ENCODE measurements at regions not wholly inside any gene's neighbourhood (a gene's known extent, or its start where the extent isn't known, plus 50 kb on each side); places are given as distances from the start of the nearest gene placed in this dataset.
"Not testable (repeated sequence)": the region's sequence is repeated elsewhere in the genome, so short reads cannot be mapped to it uniquely, and the experiment has no call there.

DNA sequence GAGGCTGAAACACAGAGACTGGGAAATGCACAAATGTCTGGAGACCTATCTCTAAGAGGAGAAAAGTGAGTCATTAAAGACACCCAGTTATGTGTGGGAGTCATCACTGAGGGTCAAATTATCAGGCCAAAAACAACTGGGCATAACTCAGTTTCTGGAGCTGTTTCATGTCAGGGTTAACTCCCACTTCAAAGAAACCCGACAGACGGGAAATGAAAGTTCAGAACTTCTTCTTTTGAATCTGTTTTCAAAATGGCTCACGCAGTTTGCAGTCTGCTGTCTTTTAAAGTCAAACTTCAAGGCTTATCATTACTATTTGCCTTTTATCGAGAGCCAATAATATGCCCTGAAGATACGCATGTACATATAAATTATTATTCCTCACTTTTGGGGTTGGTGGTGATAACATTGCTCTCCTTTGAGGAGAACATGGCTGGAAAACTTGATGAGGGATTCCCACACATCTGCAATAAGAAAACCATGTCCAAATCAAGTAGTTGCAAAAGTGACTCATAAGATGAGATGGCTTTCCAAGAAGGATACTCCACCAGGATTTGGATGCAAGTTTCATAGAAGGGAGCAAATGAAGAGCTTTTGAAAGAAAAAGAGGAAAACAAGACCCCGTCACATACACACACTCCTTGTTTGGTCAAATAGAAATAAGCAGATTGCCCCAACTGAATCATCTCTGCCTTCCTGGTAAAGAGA lies 341.4 kb downstream of the ADAMTS20 start:
- H3K9me3 ChIP-seq (ENCODE audit: control insufficient read depth in 2 of 2, insufficient read depth in 1 of 2, low read length in 1 of 2) = no peaks in the 10 kb centered on the region
- WGBS = 53% methylated on average over 6 of the region's 6 CpGs
- DNase-seq (ENCODE audit: low read depth in 6 of 9, low spot score in 9 of 9) = peak in 2 of 9 donors; percentile 9 to 33
- H3K4me1 ChIP-seq (ENCODE audit: control insufficient read depth in 2 of 2, insufficient read depth in 2 of 2, low read length in 2 of 2) = no peaks in the 10 kb centered on the region
- H3K4me3 ChIP-seq (ENCODE audit: low read length in 2 of 2) = no peak overlapping the region
- H3K27me3 ChIP-seq (ENCODE audit: control insufficient read depth in 2 of 2, insufficient read depth in 1 of 2, low read length in 1 of 2) = no peaks in the 10 kb centered on the region
- H3K36me3 ChIP-seq (ENCODE audit: control insufficient read depth in 2 of 2, insufficient read depth in 2 of 2, low read length in 1 of 2) = no peaks in the 10 kb centered on the region
- no peak overlapping the region for H3K27ac ChIP-seq (ENCODE audit: low read depth in 1 of 2, low read length in 1 of 2)

DNA sequence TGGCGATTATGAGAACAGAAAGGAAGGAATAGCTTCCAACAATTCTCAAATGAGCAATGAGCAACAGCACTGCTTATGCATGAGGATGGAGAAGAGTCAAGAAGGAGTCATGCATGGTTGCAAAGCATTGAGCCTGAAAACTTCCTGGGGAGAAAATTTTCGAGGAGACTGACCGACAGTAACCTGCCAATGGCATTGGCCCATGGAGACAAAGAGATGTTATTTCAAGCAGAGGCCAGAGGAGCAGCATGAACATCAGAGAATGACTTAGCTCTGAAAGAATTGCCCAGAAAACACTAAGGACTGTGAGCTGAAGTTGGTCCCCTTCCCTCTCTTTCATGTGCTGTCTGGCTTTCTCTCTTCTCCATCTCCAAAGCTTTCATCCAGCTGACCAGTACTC lies 343.4 kb downstream of the ADAMTS20 start:
- no peak for DNase-seq (ENCODE audit: low read depth in 6 of 9, low spot score in 9 of 9)
- 90% methylated on average over 3 of the region's 3 CpGs for WGBS
- Histone ChIP-seq H3K27ac (ENCODE audit: low read depth in 1 of 2, low read length in 1 of 2) (no peak overlapping the region), H3K27me3 (ENCODE audit: control insufficient read depth in 2 of 2, insufficient read depth in 1 of 2, low read length in 1 of 2) (no peaks in the 10 kb centered on the region), H3K9me3 (ENCODE audit: control insufficient read depth in 2 of 2, insufficient read depth in 1 of 2, low read length in 1 of 2) (no peaks in the 10 kb centered on the region), H3K4me1 (ENCODE audit: control insufficient read depth in 2 of 2, insufficient read depth in 2 of 2, low read length in 2 of 2) (no peaks in the 10 kb centered on the region), H3K4me3 (ENCODE audit: low read length in 2 of 2) (no peak overlapping the region), H3K36me3 (ENCODE audit: control insufficient read depth in 2 of 2, insufficient read depth in 2 of 2, low read length in 1 of 2) (no peaks in the 10 kb centered on the region)

DNA sequence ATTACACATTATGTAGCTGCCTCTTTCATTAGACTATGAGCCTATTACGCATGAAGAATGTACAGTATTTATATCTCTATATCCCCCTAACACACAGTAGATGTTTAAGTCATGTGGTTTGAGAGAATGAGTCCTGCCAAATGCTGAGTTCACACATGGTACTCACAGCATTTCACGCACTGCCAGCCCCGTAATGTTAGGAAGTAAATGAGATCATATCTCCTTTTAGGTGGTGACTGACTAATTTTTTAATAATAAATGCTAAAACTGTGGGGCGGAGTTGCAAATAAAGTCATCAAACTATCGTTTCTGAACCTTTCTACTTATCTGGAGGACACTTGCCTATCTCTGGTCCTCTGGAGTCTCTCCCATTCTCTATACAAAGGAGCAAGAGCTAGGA lies 343.8 kb downstream of the ADAMTS20 start:
- Histone ChIP-seq H3K27me3 (ENCODE audit: control insufficient read depth in 2 of 2, insufficient read depth in 1 of 2, low read length in 1 of 2) (no peaks in the 10 kb centered on the region), H3K4me3 (ENCODE audit: low read length in 2 of 2) (no peak overlapping the region), H3K36me3 (ENCODE audit: control insufficient read depth in 2 of 2, insufficient read depth in 2 of 2, low read length in 1 of 2) (no peaks in the 10 kb centered on the region), H3K4me1 (ENCODE audit: control insufficient read depth in 2 of 2, insufficient read depth in 2 of 2, low read length in 2 of 2) (no peaks in the 10 kb centered on the region), H3K27ac (ENCODE audit: low read depth in 1 of 2, low read length in 1 of 2) (no peak overlapping the region), H3K9me3 (ENCODE audit: control insufficient read depth in 2 of 2, insufficient read depth in 1 of 2, low read length in 1 of 2) (no peaks in the 10 kb centered on the region)
- no peak for DNase-seq (ENCODE audit: low read depth in 6 of 9, low spot score in 9 of 9)
- WGBS = 92% methylated on average over 5 of the region's 5 CpGs

DNA sequence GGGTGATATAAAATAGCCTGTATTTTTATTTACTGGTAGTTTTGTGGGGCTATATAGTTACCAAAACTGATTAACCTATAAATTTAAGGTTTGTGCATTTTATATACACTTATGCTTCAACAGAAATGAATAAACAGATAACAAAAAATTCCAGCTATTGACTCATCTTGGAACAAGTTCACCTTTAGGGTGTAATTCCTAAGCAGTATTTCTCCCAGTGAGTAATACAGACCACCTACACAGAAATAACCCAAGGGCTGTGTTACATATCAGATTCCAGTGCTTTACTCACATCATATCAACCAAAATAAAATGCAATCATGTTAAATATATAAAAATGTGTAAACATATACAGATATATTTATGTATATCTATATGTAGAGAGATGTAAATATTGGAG lies 345.6 kb downstream of the ADAMTS20 start:
- H3K27me3 ChIP-seq (ENCODE audit: control insufficient read depth in 2 of 2, insufficient read depth in 1 of 2, low read length in 1 of 2) = no peaks in the 10 kb centered on the region
- H3K9me3 ChIP-seq (ENCODE audit: control insufficient read depth in 2 of 2, insufficient read depth in 1 of 2, low read length in 1 of 2) = no peaks in the 10 kb centered on the region
- H3K36me3 ChIP-seq (ENCODE audit: control insufficient read depth in 2 of 2, insufficient read depth in 2 of 2, low read length in 1 of 2) = no peaks in the 10 kb centered on the region
- no peak for DNase-seq (ENCODE audit: low read depth in 6 of 9, low spot score in 9 of 9)
- H3K27ac ChIP-seq (ENCODE audit: low read depth in 1 of 2, low read length in 1 of 2) = no peak overlapping the region
- H3K4me1 ChIP-seq (ENCODE audit: control insufficient read depth in 2 of 2, insufficient read depth in 2 of 2, low read length in 2 of 2) = no peaks in the 10 kb centered on the region
- H3K4me3 ChIP-seq (ENCODE audit: low read length in 2 of 2) = no peak overlapping the region

DNA sequence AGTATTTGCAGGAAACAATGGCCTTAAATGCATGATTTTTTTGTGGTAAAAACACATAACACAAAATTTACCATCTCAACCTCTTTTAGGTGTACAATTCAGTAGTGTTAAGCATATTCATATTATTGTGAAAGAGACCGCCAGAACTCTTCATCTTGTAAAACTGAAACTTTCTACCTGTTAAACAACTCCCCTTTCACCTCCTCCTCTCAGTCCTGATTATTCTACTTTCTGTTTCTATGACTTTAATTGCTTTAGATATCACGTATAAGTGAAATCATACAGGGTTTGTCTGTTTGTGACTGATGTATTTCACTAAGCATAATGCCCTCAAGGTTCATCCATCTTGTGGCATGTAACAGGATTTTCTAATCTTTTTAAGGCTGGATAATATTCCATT lies 353.4 kb downstream of the ADAMTS20 start:
- H3K9me3 ChIP-seq (ENCODE audit: control insufficient read depth in 2 of 2, insufficient read depth in 1 of 2, low read length in 1 of 2) = no peaks in the 10 kb centered on the region
- DNase-seq (ENCODE audit: low read depth in 6 of 9, low spot score in 9 of 9) = no peak
- H3K4me3 ChIP-seq (ENCODE audit: low read length in 2 of 2) = no peak overlapping the region
- no peaks in the 10 kb centered on the region for H3K27me3 ChIP-seq (ENCODE audit: control insufficient read depth in 2 of 2, insufficient read depth in 1 of 2, low read length in 1 of 2)
- H3K4me1 ChIP-seq (ENCODE audit: control insufficient read depth in 2 of 2, insufficient read depth in 2 of 2, low read length in 2 of 2) = no peaks in the 10 kb centered on the region
- H3K36me3 ChIP-seq (ENCODE audit: control insufficient read depth in 2 of 2, insufficient read depth in 2 of 2, low read length in 1 of 2) = no peaks in the 10 kb centered on the region
- H3K27ac ChIP-seq (ENCODE audit: low read depth in 1 of 2, low read length in 1 of 2) = no peak overlapping the region
- 97% methylated on average over 2 of the region's 2 CpGs for WGBS

DNA sequence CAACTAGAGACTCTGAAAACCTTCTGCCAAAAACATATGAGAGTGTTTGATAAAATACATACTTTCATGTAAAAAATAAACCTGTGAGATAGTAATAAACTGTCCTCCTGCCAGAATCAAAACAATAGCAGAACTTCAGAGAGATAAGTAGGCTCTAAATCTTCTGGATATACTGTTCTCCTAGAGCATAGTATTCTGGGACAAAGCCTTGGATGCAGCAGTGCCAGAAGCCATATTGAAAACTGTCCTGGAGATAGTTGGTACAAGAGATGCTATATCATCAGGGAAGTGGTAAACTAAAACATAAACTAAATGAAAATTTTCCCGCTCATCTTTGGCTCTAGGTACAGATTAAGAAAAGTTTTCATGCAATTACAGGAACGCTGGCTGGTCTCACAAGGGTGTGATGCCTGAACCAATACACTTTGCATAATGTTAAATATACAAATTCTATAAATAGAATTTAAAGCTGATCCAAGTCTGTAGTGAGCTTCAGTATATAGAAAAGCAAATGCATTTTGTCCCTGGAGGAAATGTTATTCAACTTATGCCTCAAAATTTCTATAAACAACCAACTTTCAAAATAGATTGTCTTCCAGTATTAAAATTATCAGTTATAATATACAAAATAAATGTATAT lies 355.6 kb downstream of the ADAMTS20 start:
- Histone ChIP-seq H3K36me3 (ENCODE audit: control insufficient read depth in 2 of 2, insufficient read depth in 2 of 2, low read length in 1 of 2) (no peaks in the 10 kb centered on the region), H3K27me3 (ENCODE audit: control insufficient read depth in 2 of 2, insufficient read depth in 1 of 2, low read length in 1 of 2) (no peaks in the 10 kb centered on the region), H3K9me3 (ENCODE audit: control insufficient read depth in 2 of 2, insufficient read depth in 1 of 2, low read length in 1 of 2) (no peaks in the 10 kb centered on the region), H3K4me3 (ENCODE audit: low read length in 2 of 2) (no peak overlapping the region), H3K4me1 (ENCODE audit: control insufficient read depth in 2 of 2, insufficient read depth in 2 of 2, low read length in 2 of 2) (no peaks in the 10 kb centered on the region), H3K27ac (ENCODE audit: low read depth in 1 of 2, low read length in 1 of 2) (no peak overlapping the region)
- WGBS = 93% methylated on average over 2 of the region's 2 CpGs
- no peak for DNase-seq (ENCODE audit: low read depth in 6 of 9, low spot score in 9 of 9)

DNA sequence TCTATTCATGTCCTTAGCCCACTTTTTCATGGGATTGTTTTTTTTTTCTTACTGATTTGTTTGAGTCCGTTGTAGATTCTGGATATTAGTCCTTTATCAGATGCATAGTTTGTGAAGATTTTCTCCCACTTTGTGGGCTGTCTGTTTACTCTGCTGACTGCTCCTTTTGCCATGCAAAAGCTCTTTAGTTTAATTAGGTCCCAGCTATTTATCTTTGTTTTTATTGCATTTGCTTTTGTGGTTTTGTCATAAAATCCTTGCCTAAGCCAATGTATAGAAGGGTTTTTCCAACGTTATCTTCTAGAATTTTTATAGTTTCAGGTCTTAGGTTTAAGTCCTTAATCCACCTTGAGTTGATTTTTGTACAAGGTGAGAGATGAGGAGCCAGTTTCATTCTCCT lies 358.9 kb downstream of the ADAMTS20 start:
- not testable (repeated sequence) for H3K4me1 ChIP-seq (ENCODE audit: control insufficient read depth in 2 of 2, insufficient read depth in 2 of 2, low read length in 2 of 2); DNase-seq (ENCODE audit: low read depth in 6 of 9, low spot score in 9 of 9); H3K4me3 ChIP-seq (ENCODE audit: low read length in 2 of 2); H3K27ac ChIP-seq (ENCODE audit: low read depth in 1 of 2, low read length in 1 of 2); H3K36me3 ChIP-seq (ENCODE audit: control insufficient read depth in 2 of 2, insufficient read depth in 2 of 2, low read length in 1 of 2); H3K9me3 ChIP-seq (ENCODE audit: control insufficient read depth in 2 of 2, insufficient read depth in 1 of 2, low read length in 1 of 2); H3K27me3 ChIP-seq (ENCODE audit: control insufficient read depth in 2 of 2, insufficient read depth in 1 of 2, low read length in 1 of 2)
- 84% methylated on average over 2 of the region's 2 CpGs for WGBS

DNA sequence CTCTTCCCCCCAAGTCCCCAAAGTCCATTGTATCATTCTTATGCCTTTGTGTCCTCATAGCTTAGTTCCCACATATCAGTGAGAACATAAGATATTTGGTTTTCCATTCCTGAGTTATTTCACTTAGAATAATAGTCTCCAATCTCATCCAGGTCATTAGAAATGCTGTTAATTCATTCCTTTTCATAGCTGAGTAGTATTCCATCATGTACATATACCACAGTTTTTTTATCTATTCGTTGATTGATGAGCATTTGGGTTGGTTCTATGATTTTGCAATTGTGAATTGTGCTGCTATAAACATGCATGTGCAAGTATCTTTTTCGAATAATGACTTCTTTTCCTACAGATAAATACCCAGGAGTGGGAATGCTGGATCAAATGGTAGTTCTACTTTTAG lies 359.6 kb downstream of the ADAMTS20 start:
- WGBS = 93% methylated on average over 2 of the region's 2 CpGs
- not testable (repeated sequence) for H3K36me3 ChIP-seq (ENCODE audit: control insufficient read depth in 2 of 2, insufficient read depth in 2 of 2, low read length in 1 of 2); H3K9me3 ChIP-seq (ENCODE audit: control insufficient read depth in 2 of 2, insufficient read depth in 1 of 2, low read length in 1 of 2); H3K27ac ChIP-seq (ENCODE audit: low read depth in 1 of 2, low read length in 1 of 2); H3K27me3 ChIP-seq (ENCODE audit: control insufficient read depth in 2 of 2, insufficient read depth in 1 of 2, low read length in 1 of 2); DNase-seq (ENCODE audit: low read depth in 6 of 9, low spot score in 9 of 9); H3K4me3 ChIP-seq (ENCODE audit: low read length in 2 of 2); H3K4me1 ChIP-seq (ENCODE audit: control insufficient read depth in 2 of 2, insufficient read depth in 2 of 2, low read length in 2 of 2)

DNA sequence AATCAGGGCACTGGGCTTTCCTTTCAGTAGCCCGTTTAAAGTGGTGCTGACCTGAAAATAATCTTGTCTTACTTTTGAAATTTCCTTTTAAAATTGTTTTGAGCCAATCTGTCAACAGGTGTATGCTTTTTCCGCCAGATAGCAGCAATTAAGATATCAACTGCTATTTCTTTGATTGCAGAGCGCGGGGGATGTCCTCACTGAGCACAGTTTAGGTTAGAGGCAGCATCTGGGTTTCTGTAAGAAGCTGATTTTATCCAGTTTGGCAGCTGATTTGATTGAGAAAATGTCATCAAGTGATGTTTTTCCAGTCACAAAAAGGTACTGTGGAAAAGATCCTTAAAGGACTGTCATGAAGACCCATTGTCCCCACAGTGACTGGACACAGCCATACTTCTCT lies 371.8 kb downstream of the ADAMTS20 start:
- whole genome bisulfite sequencing = 90% methylated on average over 4 of the region's 4 CpGs
- Histone ChIP-seq H3K36me3 (ENCODE audit: control insufficient read depth in 2 of 2, insufficient read depth in 2 of 2, low read length in 1 of 2) (no peaks in the 10 kb centered on the region), H3K27ac (ENCODE audit: low read depth in 1 of 2, low read length in 1 of 2) (no peak overlapping the region), H3K4me1 (ENCODE audit: control insufficient read depth in 2 of 2, insufficient read depth in 2 of 2, low read length in 2 of 2) (no peaks in the 10 kb centered on the region), H3K9me3 (ENCODE audit: control insufficient read depth in 2 of 2, insufficient read depth in 1 of 2, low read length in 1 of 2) (peaks cover 0 to 7% of the 10 kb centered on the region in 2 donors), H3K27me3 (ENCODE audit: control insufficient read depth in 2 of 2, insufficient read depth in 1 of 2, low read length in 1 of 2) (no peaks in the 10 kb centered on the region), H3K4me3 (ENCODE audit: low read length in 2 of 2) (no peak overlapping the region)
- DNase-seq (ENCODE audit: low read depth in 6 of 9, low spot score in 9 of 9) = no peak

All from thymus (tissue), 11 donors.